H1 (cell line): ENCODE measurements at regions not wholly inside any gene's neighbourhood (a gene's known extent, or its start where the extent isn't known, plus 50 kb on each side); places are given as distances from the start of the nearest gene placed in this dataset.

Experiments
- CEBPB ChIP-seq: IDR thresholded peaks from 2 replicates; pipeline ENCODE4 v1.6.1; 2012; ENCODE audit warnings: low read depth, low read length
- GTF2F1 ChIP-seq: IDR thresholded peaks from 2 replicates; pipeline ENCODE4 v1.6.1; 2012; ENCODE audit warnings: low read depth, low read length, improper control_type of control experiment, borderline replicate concordance
- KDM1A ChIP-seq: fragments of 200-600, 300-600 bp; sonication (generic); IDR thresholded peaks from 2 replicates; pipeline ENCODE4 v1.7.1; 2016; ENCODE audit warnings: mild to moderate bottlenecking, low read length, borderline replicate concordance
- SIRT6 ChIP-seq: IDR thresholded peaks from one replicate; pipeline ENCODE4 v1.7.1; 2012; ENCODE audit warnings: low read length, inconsistent platforms
- TCF12 ChIP-seq: IDR thresholded peaks from 2 replicates; pipeline ENCODE4 v1.6.1; 2011; ENCODE audit warnings: low read depth, mild to moderate bottlenecking, low read length

DNA sequence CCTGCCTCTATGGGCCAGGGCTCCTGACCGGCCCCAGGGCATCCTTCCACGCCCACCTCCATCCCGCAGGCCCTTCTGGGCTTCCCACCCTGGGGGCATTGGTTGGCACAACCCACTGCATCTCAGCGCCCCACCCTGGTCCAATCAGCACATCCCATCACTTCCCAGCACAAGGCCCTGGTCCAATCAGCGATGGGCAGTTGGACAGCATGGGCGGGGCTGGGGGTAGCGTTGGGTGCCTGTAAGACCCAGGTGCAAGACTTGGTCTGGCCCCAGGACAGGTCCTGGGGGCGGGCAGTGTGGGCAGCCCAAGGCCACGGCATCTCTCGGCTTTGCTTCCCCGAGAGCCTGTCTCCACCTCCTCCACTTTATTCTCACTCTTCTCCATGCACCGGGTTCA is 298.5 kb downstream of the BMP7 start (continued):
- TF ChIP-seq GTF2F1 (no peak), CEBPB (no peak), TCF12 (no peak), SIRT6 (no peak), KDM1A (no peak)
